CD4-positive, alpha-beta T cell treated with Interleukin-4 for 4 hours (primary cell): ENCODE measurements at regions not wholly inside any gene's neighbourhood (a gene's known extent, or its start where the extent isn't known, plus 50 kb on each side); places are given as distances from the start of the nearest gene placed in this dataset.
"Not testable (repeated sequence)": the region's sequence is repeated elsewhere in the genome, so short reads cannot be mapped to it uniquely, and the experiment has no call there.

Experiments
- DNase-seq: peaks from one replicate; pipeline ENCODE4 v3.0.0-alpha.2; 2020

GRCh38 chr6:21773576-21773968 lies 180.0 kb downstream of the SOX4 start:
- no peak for DNase-seq

- DNase-seq, result no peak
Observed at GRCh38 chr6:21777846-21778245, 184.3 kb downstream of the SOX4 start.

DNA sequence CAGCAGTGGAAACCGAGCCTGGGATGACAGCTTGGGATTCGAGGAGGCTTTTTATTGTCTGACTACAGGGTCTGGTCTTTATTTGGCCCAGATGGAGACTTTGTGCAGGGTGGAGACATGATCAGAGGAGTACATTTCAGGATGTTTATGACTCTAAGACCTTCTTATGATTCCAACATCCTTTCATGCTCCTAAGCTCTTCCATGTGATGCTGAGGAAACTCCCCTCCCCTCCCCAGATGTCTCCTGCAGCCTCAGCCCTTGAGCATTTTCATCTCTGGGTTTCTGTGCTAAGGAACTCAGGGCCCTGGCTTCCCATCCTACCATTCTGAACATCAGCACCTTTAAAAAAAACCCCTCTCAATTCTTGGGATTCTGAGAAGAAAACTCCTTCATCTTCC lies 186.6 kb downstream of the SOX4 start:
- DNase-seq, result no peak

GRCh38 chr6:21780679-21781078 lies 187.1 kb downstream of the SOX4 start:
- DNase-seq, result no peak

GRCh38 chr6:21781128-21781527 lies 187.6 kb downstream of the SOX4 start:
- DNase-seq, result no peak

DNA sequence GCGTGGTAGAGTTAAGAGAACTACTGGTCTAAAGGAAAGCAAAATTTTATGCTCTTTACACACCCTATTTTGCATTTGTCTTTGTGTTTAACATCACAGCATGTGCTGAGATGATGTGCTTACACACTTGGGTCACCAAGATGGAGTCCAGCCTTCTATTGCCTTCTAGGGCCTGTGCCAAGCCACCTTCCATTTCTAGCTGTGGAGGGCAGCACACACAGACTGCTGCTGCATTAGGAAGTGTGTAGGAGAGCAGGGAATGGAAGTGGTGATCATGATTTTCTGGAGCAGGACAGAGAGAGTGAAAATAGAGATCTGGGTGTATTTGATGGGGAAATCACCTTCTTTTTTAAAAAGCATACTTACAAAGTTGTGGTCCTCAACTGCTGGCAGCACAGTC lies 191.6 kb downstream of the SOX4 start:
- no peak for DNase-seq

DNA sequence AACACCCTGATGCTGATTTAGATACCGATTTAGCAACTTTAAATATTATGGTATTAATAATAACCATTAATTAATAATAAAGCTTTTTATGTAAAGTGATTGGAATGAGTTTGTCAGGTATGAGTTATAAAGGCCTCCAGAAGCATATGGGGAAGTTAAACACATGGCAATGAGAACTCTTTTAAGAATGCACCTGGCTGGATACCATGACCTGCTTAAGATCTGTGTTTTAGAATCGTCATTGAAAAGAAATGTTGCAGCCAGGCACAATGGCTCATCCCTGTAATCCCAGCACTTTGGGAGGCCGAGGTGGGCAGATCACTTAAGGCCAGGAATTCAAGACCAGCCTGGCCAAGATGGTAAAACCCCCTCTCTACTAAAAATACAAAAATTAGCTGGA lies 197.5 kb downstream of the SOX4 start:
- DNase-seq, result no peak

DNA sequence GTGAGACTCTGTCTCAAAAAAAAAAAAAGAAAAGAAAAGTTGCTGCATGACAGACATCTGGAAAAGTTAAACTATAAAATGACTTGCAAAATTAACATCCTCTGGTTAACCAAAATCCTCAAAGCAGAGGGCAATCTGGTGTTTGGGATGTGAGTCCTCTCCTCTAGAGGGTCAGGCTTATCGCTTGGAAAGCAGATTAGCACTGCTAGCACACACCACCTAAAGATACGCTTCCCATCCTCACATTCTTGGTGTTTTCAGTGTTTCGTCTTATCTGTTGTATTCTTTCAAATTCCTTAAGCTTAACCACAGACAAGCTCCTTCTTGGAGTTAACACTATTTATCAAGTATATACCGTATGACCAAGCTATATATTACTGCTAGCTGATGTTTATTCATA lies 198.0 kb downstream of the SOX4 start:
- DNase-seq, result no peak

- no peak for DNase-seq
Observed at GRCh38 chr6:21792177-21792576, 198.6 kb downstream of the SOX4 start.

DNA sequence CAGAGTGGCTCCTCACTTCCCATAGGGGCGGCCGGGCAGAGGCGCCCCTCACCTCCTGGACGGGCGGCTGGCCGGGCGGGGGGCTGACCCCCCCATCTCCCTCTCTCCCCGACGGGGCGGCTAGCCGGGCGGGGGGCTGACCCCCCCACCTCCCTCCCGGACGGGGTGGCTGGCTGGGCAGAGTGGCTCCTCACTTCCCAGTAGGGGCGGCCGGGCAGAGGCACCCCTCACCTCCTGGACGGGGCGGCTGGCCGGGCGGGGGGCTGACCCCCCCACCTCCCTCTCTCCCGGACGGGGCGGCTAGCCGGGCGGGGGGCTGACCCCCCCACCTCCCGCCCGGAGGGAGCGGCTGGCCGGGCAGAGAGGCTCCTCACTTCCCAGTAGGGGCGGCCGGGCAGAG lies 203.4 kb downstream of the SOX4 start:
- not testable (repeated sequence) for DNase-seq

DNA sequence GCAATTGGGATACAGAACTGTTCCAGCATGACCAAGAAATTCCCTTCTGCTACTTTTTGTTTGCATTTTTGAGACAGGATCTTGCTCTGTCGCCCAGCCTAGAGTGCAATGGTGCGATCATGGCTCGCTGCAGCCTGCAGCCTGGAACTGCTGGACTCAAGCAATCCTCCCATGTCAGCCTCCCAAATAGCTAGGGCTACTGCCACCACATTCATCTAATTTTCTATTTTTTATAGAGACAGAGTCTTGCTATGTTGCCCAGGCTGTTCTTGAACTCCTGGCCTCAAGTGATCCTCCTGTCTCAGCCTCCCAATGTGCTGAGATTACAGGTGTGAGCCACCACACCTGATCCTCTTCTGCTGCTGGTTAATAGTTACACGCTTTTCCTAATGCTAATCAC lies 204.9 kb downstream of the SOX4 start:
- DNase-seq, result no peak

DNA sequence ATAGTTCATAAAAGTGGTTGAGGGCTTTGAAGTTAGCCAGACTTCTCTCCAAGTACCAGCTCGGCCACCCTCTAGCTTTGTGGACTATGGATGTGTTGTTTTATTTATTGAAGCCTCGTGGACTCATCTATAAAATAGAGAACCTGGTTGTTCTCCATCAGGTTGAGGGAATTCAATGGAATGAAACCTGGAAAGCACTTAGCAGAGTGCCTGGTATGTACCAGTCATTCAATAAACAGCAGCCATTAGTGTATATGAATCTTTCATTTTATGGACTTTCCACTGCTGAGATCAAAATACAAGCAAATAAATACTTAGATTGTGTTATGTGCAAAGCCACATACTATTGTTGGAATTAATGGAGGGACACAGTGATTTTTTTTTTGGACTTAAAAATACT lies 206.8 kb downstream of the SOX4 start:
- DNase-seq, result no peak

GRCh38 chr6:21800948-21801438 lies 207.4 kb downstream of the SOX4 start:
- no peak for DNase-seq

DNA sequence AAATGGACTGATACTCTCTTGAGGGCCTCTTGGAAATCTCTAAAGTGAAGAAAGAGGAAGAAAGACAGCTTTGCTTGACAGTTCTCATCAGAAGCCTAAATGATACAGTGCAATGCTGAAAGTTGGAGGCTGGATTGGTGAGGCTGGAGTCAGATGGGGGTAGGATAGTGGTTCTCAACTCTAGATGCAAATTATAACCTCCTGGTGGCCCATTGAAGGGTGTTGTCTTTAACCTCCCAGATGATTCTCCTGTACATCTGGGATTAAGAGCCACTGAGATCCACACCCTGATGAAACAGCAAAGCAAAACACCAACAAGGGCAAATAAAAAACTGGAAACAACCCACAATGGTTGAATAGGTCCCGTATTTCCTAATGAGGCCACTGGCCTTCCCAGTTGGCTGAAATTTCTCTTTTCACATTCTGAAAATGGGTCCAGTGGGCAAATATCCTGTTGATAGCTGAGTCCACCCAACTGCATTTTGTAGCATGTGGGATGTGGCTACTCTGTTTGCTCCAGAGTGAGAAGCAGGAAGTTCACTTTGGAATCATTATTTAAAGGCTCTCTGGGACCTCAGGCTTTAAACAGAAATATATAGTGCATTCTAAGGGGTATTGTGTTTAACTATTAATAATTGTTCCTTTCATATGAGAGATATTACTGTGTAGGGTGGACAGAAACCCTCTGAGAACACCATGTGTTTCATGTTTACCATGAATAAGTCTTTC lies 208.1 kb downstream of the SOX4 start:
- no peak for DNase-seq

GRCh38 chr6:21802175-21802822 lies 208.7 kb downstream of the SOX4 start:
- no peak for DNase-seq

DNA sequence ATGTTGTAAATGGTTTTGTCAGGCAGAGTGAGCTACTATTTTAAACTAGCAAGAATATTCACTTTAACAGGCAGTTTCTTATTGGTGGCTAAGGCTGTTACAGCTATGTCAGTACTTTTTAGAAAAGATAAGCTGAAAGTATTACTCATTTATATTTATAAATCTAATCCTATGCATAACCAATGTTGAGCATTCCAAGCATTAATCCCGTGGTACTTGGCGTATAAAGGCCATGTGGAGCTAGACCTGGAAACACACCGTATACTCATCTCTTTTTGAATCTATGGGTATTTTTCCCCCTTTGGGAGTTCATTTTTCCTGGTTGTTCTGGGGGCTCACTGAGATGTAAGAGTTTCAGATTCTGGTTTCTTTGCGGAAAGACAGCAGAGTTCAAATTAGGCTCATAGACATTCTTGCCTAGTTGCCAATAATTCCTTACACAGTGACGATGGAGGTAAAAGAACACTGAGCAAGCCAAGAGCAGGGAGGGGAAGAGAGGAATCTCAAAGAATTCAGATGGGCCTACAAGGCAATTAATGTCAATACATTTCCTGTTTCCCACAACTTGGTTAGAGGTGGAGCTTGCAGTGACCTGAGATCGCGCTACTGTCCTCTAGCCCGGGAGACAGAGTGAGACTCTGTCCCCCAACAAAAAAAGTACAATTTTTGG lies 211.5 kb downstream of the SOX4 start:
- DNase-seq, result no peak

GRCh38 chr6:21807299-21808044 lies 213.9 kb downstream of the SOX4 start:
- DNase-seq, result no peak

DNA sequence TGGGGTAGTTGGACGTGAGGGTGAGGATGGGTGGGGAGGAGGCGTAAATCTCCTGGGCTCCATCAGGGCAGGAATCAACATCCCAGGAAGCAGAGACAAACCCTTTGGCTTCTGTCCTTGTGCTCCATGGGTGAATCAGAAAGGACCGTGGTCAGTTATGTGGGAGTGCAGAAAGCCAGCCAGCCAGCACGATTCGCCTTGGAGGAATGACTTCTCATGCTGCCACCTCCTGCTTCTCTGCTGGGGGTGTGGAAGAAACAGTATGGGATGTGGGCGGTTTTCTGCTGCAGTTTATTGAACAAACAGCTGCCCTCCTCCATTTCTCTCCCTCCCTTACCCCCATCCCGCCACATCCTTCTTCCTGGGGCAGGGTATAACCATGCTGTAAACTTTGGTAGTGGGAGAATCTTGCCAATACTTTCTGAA lies 214.5 kb downstream of the SOX4 start:
- DNase-seq, result no peak

DNA sequence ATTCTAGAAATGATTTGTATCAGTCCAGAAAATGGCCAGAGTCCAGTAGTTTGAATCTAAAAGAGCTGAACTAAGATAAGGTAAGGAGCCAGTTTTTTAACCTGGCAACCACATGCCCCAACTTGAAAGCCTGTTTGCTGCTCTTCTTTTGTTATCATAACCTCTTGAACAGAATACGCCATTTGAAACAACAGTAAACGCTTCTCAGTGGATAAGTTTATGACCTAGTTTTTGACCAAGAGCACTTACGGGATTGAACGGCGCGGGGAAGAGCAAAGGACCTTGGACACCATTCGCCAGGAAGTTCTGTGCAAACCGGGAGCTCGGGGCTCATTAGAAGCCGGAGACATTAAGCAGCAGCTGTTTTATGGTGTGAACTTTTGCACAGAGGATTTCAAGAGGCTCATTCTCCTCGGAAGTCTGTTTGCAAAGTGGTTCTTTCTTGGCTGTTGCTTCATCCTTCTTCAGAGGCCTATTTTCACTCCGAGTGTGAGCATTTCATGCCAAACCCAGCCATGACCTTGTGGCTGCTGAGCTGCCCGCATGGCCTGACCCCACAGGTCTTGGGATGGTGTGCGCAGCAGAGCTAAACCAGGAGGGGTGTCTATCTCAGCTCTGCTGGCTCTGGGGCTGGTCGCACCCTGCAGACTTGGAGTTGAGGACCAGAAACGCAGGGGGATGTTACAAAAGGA lies 215.1 kb downstream of the SOX4 start:
- DNase-seq, result no peak

DNA sequence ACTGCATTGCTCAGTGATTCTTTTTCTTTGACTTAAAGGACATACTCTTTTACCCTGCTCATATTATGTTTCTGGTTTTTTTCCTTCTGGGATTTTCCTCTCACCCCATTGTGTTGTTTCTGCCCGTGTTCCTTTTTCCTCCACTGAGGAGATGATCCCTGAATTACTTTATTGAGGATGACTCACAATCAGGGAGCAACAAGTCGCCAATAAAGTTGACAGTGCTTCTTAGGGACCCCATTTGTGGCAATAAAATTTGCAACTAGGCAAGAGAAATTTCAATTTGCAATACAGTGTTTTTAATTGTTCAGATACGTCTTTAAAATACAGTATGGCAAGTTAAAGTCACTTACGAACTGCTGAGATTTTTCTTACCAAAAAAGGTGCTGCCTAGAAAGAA lies 217.9 kb downstream of the SOX4 start:
- no peak for DNase-seq

DNA sequence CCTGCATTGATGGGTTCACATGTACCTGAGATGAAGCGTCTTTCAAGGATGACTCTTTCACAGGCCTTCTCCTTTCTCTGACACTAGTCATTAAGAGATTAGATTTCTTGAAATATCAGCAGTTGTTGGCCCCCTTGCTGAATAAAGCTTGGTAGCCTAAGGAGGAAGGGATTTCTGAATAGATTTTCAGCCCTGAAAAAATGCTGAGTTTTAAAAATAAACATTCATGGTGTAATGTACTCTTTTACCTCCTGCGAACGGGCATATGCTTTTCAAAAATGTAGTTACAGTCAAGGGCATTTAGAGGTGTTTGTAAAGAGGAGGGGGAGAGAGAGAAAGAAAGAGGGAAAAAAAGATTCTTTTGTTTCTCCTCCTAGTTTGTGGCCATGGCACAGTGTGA lies 222.7 kb downstream of the SOX4 start:
- DNase-seq, result no peak

GRCh38 chr6:21820442-21820841 lies 226.9 kb downstream of the SOX4 start:
- no peak for DNase-seq

GRCh38 chr6:21823371-21823770 lies 229.8 kb downstream of the SOX4 start:
- DNase-seq, result no peak
